Astrocyte of the spinal cord (primary cell): ENCODE measurements at regions not wholly inside any gene's neighbourhood (a gene's known extent, or its start where the extent isn't known, plus 50 kb on each side); places are given as distances from the start of the nearest gene placed in this dataset.

ENCODE experiments used
- DNase-seq: peaks from one replicate; pipeline ENCODE4 v3.0.0; 2011; ENCODE audit warnings: low read depth, low spot score
- H3K4me3 ChIP-seq: 2 replicates; pipeline ENCODE4 v1.5.1; 2011; ENCODE audit warnings: low read depth, mild to moderate bottlenecking, low read length, moderate library complexity
- in situ Hi-C: cut with HindIII; loops from 2 replicates; pipeline ENCODE4 v1.10.0; 2017; ENCODE audit warnings: low sequenced_read_pairs
- TF ChIP-seq, protein P1 (sequence below): IDR thresholded peaks from 2 replicates; pipeline ENCODE4 v1.5.1; 2012; ENCODE audit warnings: low read depth, mild to moderate bottlenecking, low read length, inconsistent platforms

DNA sequence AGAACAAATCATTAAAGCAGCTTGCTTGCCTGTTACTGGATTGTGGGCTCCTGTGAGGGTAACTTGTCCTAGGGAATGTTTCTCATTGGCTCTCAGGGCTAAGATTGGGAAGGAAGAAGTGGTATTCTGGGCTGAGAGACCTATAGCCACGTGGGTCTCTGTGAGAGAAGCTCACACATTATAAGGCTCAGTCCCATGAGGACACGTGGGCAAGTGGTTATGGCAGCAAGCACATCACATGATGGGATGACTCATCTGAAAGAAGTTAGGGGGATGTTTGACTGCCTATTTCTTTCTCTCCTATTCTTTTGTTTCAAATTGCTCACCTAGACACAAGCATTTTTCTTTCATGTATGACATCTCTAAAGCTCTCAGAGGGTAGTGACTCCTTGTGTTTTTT is 418.0 kb upstream of the ST6GAL2 start:
- no peak overlapping the region for H3K4me3 ChIP-seq
- TF ChIP-seq, protein P1, sequence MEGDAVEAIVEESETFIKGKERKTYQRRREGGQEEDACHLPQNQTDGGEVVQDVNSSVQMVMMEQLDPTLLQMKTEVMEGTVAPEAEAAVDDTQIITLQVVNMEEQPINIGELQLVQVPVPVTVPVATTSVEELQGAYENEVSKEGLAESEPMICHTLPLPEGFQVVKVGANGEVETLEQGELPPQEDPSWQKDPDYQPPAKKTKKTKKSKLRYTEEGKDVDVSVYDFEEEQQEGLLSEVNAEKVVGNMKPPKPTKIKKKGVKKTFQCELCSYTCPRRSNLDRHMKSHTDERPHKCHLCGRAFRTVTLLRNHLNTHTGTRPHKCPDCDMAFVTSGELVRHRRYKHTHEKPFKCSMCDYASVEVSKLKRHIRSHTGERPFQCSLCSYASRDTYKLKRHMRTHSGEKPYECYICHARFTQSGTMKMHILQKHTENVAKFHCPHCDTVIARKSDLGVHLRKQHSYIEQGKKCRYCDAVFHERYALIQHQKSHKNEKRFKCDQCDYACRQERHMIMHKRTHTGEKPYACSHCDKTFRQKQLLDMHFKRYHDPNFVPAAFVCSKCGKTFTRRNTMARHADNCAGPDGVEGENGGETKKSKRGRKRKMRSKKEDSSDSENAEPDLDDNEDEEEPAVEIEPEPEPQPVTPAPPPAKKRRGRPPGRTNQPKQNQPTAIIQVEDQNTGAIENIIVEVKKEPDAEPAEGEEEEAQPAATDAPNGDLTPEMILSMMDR = no peak
- no peak for DNase-seq
- in situ Hi-C loops = no loop called here

DNA sequence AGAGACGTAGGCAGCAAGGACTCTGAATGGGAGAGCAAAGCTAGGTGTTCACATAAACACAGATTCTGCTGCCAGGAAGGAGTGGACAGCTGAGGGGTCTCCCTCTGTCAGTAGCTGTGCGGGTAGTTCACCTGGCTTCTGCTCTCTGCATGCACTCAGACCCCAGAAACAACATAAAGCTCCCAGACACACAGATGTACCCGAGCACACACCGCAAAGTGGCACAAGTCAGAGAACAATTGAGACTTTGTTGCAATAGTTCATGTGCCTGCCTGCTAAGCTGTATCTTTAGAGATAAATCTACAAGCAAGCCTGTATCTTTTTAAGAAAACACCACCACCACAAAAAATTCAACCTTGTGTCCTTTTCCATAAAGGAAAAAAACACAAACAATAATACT is 420.0 kb upstream of the ST6GAL2 start:
- no peak overlapping the region for H3K4me3 ChIP-seq
- no peak for DNase-seq
- in situ Hi-C loops = no loop called here
- TF ChIP-seq, protein P1 = no peak

DNA sequence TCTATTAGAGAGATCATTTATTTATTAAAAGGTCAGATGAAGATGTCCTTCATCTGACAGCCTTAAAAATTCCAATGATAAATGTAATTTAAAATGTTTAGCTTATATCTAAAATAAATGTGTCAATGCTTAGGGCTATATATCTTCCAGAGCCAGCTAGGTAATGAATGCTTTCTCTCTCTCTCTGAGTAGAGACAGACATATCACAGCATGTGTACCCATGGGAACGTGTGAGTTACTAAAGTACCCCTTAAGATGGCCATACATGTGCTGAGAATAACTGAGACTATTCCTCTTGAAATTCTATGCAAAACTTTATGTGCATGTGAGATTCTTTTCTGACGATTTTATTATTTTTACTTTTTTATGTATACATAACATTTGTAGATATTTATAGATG is 420.9 kb upstream of the ST6GAL2 start:
- TF ChIP-seq, protein P1 = no peak
- in situ Hi-C loops = no loop called here
- no peak overlapping the region for H3K4me3 ChIP-seq
- no peak for DNase-seq

DNA sequence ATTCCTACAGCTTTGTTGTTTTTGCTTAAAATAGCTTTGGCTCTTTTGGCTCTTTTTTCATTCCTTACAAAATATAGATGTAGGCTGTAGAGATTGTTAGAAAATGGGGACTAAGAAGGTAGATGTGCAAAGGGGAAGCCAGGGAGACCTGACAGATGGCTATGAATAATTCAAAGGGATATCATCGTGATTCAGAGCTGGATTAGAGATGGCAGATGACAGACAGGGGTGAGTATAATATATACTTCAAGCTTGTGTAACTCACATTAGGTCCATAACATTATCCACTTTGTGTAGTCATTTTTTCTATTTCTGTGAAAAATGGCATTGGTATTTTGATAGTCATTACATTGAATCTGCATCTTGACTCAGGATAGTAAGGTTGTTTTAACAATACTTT is 422.9 kb upstream of the ST6GAL2 start:
- H3K4me3 ChIP-seq = no peak overlapping the region
- TF ChIP-seq, protein P1 = no peak
- no peak for DNase-seq
- in situ Hi-C loops = no loop called here

DNA sequence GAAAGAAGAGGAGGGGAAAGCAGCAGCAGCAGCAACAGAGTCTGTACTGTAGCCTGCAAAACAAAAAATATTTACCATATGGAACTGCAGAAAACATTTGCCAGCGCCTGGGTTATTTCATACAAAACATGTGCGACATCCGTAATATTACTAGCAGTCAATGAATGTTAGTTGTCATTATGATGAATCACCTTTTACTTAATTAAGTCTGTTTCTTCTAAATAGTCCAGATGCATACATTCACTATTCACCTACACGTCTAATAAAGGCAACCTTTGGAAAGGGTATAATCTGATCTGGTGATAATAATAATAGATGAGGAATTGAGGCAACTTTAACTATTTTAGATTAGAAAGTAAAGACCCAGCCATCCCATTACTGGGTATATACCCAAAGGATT is 426.3 kb upstream of the ST6GAL2 start:
- DNase-seq = no peak
- in situ Hi-C loops = no loop called here
- no peak overlapping the region for H3K4me3 ChIP-seq
- TF ChIP-seq, protein P1 = no peak

DNA sequence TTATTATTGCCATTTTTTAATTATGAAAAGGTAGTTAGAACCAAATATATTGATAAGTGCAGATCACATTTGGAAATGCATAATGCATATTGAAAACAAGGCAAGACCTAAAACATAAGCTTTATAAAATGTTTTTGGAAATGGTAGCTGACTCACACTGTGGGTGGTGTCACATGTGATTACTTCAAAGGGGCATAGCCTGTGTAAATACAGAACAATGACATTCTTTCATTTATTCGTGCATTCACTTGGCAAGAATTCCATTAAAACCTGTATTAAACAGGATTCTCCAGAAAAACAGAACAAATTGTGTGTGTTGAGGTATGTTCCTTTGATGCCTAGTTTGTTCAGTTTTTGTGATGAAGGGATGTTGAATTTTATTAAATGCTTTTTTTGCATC is 427.3 kb upstream of the ST6GAL2 start:
- TF ChIP-seq, protein P1 = no peak
- DNase-seq = no peak
- in situ Hi-C loops = no loop called here
- no peak overlapping the region for H3K4me3 ChIP-seq

DNA sequence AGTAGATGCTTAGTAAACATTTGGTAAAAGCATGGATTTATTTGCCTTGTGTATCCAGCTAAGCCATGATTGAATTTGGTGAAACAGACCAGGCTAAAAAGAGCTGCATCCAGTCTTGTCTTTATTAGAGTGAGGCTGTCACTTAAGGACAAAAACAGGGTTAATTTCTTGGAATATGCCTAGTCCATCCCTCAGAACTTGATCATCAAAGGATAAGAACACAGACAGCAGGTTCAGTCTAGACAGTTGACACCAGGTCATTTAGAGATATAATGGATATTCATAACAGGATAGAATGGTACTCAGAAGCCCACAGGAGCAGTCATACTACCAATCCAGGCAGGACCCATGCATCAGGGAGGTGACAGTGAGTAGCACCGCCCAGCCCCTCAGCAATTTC is 434.9 kb upstream of the ST6GAL2 start:
- TF ChIP-seq, protein P1 = no peak
- DNase-seq = no peak
- no peak overlapping the region for H3K4me3 ChIP-seq
- in situ Hi-C loops = no loop called here
